Ovary (tissue), 7 donors: ENCODE measurements at regions not wholly inside any gene's neighbourhood (a gene's known extent, or its start where the extent isn't known, plus 50 kb on each side); places are given as distances from the start of the nearest gene placed in this dataset.

Source experiments
- DNase-seq, 5 donors: peaks; one replicate each; pipeline ENCODE4 v3.0.0-alpha.2; 2019 to 2020
- H3K27ac ChIP-seq, 2 donors: fragments of 200-600 bp; one replicate each; pipeline versions ENCODE4 v1.5.1 to v1.8.0; 2019 to 2022
- H3K27me3 ChIP-seq: fragments of 200-600 bp; one replicate; pipeline ENCODE4 v1.8.0; 2022
- H3K36me3 ChIP-seq: fragments of 200-600 bp; sonication (generic); one replicate; pipeline ENCODE4 v1.5.1; 2019
- H3K4me1 ChIP-seq: one replicate; pipeline ENCODE4 v1.8.1; 2013; ENCODE audit warnings: mild to moderate bottlenecking, moderate library complexity; ENCODE audit not compliant: insufficient read depth
- H3K4me3 ChIP-seq: fragments of 200-600 bp; sonication (generic); one replicate; pipeline ENCODE4 v1.5.1; 2017
- H3K9me3 ChIP-seq, 2 donors: fragments of 200-600 bp in 1 of 2; sonication (generic) in 1 of 2; one replicate each; pipeline versions ENCODE4 v1.5.1 to v1.8.1; 2013 to 2019; ENCODE audit warnings: mild to moderate bottlenecking in 1 of 2, moderate library complexity in 1 of 2
- CTCF ChIP-seq, 3 donors: fragments of 450-650 bp in 2 of 3; fragments of 200-600 bp in 1 of 3; IDR thresholded peaks; one replicate each; pipeline versions ENCODE4 v1.5.1 to v1.8.0; 2016 to 2022; ENCODE audit warnings: antibody characterized with exemption in 3 of 3, mild to moderate bottlenecking in 1 of 3
- EP300 ChIP-seq: sonication (generic); formaldehyde crosslinking; IDR thresholded peaks from one replicate; pipeline ENCODE4 v1.6.1; 2017; ENCODE audit warnings: antibody characterized with exemption
- POLR2A ChIP-seq: fragments of 450-650 bp; IDR thresholded peaks from one replicate; pipeline ENCODE4 v1.6.1; 2017; ENCODE audit warnings: antibody characterized with exemption, mild to moderate bottlenecking, moderate library complexity
- WGBS, 3 donors: extraction: QIAGEN DNeasy Blood & Tissue Kit in 1 of 3; methylation state at CpG; one replicate each; pipeline versions ENCODE4 v1.1.5 to v1.1.7; 2013 to 2017; 5-methylcytosine and 5-hydroxymethylcytosine counted together
- intact Hi-C, 4 donors: fragments of 100-400 bp; cut with DNase I; formaldehyde crosslinking; loops; one replicate each; pipeline versions ENCODE4 v1.11.0 to v1.15.1; 2022 to 2023
- donor health status: DM: no; HTN: no; CAD: no; lungs with moderate emphysema.
- donor health status: DM: no; HTN: no; CAD: no.
- donor health status: Bipolar disorder and iron deficiency.
- donor health status: DM: no; HTN: no; CAD: no.
- donor health status: DM: yes; HTN: yes; CAD: no.

- no peak overlapping the region for H3K4me3 ChIP-seq
- H3K36me3 ChIP-seq = no peaks in the 10 kb centered on the region
- peaks cover 3% of the 10 kb centered on the region for H3K4me1 ChIP-seq
- WGBS, 3 donors = 88 to 94% (median 94%) methylated on average over 16 to 23 of the region's 23 CpGs
- intact Hi-C loops = no loop called here
- H3K27me3 ChIP-seq = no peaks in the 10 kb centered on the region
- TF ChIP-seq CTCF (IDR thresholded peaks at IDR 0.05) (no peak), POLR2A (no peak), EP300 (no peak)
- H3K27ac ChIP-seq = no peak overlapping the region
- no peak for DNase-seq
- H3K9me3 ChIP-seq = no peaks in the 10 kb centered on the region
Observed at GRCh38 chr16:88319116-88319965, 63.4 kb upstream of the ZNF469 start.

GRCh38 chr16:88320947-88321634 is 61.7 kb upstream of the ZNF469 start:
- Histone ChIP-seq H3K9me3 (no peaks in the 10 kb centered on the region), H3K36me3 (no peaks in the 10 kb centered on the region), H3K27ac (no peak overlapping the region), H3K27me3 (no peaks in the 10 kb centered on the region), H3K4me1 (peaks cover 3% of the 10 kb centered on the region), H3K4me3 (no peak overlapping the region)
- WGBS, 3 donors = 95 to 98% (median 96%) methylated on average over 16 of the region's 16 CpGs
- intact Hi-C loops = no loop called here
- no peak for TF ChIP-seq EP300
- TF ChIP-seq POLR2A = no peak
- TF ChIP-seq CTCF (IDR thresholded peaks at IDR 0.05) = no peak
- no peak for DNase-seq

DNA sequence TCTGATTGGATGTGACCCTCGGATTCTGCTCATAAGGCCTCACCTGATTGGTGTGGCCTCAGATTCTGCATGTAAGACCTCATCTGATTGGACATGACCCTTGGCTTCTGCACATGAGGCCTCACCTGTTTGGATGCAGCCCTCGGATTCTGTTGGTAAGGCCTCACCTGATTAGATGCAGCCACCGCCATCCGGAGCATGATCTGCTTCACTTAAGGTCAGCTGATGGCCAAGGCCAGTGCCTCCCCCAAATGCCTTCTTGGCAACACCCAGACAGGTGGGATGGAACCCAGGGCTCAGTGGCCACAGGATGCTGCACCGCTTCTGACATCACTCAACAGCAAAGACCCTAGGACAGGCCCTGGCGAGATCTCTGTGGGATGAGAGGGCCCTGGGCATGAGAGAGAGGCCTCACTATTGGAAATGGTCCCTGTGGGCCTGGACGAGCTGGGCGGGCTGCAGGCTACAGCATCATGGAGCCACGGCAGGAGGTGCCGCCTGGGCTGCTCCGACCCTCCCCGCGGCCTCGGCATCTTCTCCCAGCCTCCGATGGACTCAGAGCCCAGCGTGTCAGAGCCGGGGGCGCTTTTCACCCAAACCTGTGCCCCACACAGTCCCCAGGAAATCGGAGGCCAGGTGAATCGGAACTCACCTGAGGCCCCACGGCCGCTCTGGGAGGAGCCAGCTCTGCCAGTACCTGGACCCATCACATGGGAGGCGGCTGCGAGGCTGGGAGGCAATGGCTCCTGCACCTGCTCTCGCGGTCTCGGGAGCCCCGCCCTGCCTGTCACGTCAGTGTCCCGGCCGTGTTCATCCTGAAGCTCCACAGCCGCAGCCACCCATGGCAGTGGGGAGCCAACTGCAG is 60.9 kb upstream of the ZNF469 start:
- WGBS, 3 donors = 96 to 98% (median 97%) methylated on average over 26 to 32 of the region's 32 CpGs
- Histone ChIP-seq H3K27me3 (no peaks in the 10 kb centered on the region), H3K36me3 (no peaks in the 10 kb centered on the region), H3K27ac (no peak overlapping the region), H3K4me1 (peaks cover 3% of the 10 kb centered on the region), H3K4me3 (no peak overlapping the region), H3K9me3 (no peaks in the 10 kb centered on the region)
- intact Hi-C loops = no loop called here
- TF ChIP-seq EP300 (no peak), CTCF (IDR thresholded peaks at IDR 0.05) (no peak), POLR2A (no peak)
- DNase-seq = no peak

- Histone ChIP-seq H3K9me3 (no peaks in the 10 kb centered on the region), H3K27me3 (no peaks in the 10 kb centered on the region), H3K4me3 (no peak overlapping the region), H3K27ac (no peak overlapping the region), H3K36me3 (no peaks in the 10 kb centered on the region), H3K4me1 (peaks cover 3% of the 10 kb centered on the region)
- no peak for DNase-seq
- TF ChIP-seq CTCF (IDR thresholded peaks at IDR 0.05) = no peak
- TF ChIP-seq EP300 = no peak
- TF ChIP-seq POLR2A = no peak
- WGBS, 3 donors = 92 to 95% (median 93%) methylated on average over 19 of the region's 19 CpGs
- intact Hi-C loops = no loop called here
Observed at GRCh38 chr16:88322500-88322970, 60.2 kb upstream of the ZNF469 start.
